HEK293 (cell line): ENCODE measurements at regions not wholly inside any gene's neighbourhood (a gene's known extent, or its start where the extent isn't known, plus 50 kb on each side); places are given as distances from the start of the nearest gene placed in this dataset.

Source experiments
- CTCF ChIA-PET: fragments of 350-600 bp; formaldehyde crosslinking; extraction: SDS; loops from one replicate; lab custom pipeline; 2021; ENCODE audit warnings: antibody characterized with exemption; lab: Yijun Ruan, JAX
- POLR2A ChIA-PET: fragments of 300-600 bp; formaldehyde crosslinking; extraction: SDS; loops from one replicate; lab custom pipeline; 2020; ENCODE audit warnings: antibody characterized with exemption, inconsistent platforms; lab: Yijun Ruan, JAX
- H3K27ac ChIP-seq: fragments of 200-500 bp; sonication (Bioruptor generic); 2 replicates; pipeline ENCODE4 v1.5.1; 2014; ENCODE audit warnings: low read depth, low read length, control low read depth, inconsistent platforms; ENCODE audit errors: extremely low read depth
- H3K36me3 ChIP-seq, 2 experiments: fragments of 200-500 bp in 1 of 2; sonication (Bioruptor generic) in 1 of 2; 1 replicate in 1 of 2; 2 replicates in 1 of 2; pipeline ENCODE4 v1.5.1; 2014 to 2017; ENCODE audit warnings: inconsistent platforms in 2 of 2, low read length in 2 of 2; ENCODE audit not compliant: control insufficient read depth in 2 of 2, insufficient read depth in 1 of 2
- H3K4me1 ChIP-seq: fragments of 200-500 bp; sonication (Bioruptor generic); 2 replicates; pipeline ENCODE4 v1.5.1; 2014; ENCODE audit warnings: mild to moderate bottlenecking, low read length, inconsistent platforms; ENCODE audit not compliant: control insufficient read depth, insufficient read depth
- H3K4me3 ChIP-seq: 2 replicates; pipeline ENCODE4 v1.5.1; 2011; ENCODE audit warnings: low read depth, mild to moderate bottlenecking, control low read depth, low read length, moderate library complexity
- H3K9me3 ChIP-seq: fragments of 200-500 bp; sonication (Bioruptor generic); 2 replicates; pipeline ENCODE4 v1.5.1; 2014; ENCODE audit warnings: low read depth, low read length, inconsistent platforms; ENCODE audit not compliant: control insufficient read depth, insufficient read depth
- BCL11A ChIP-seq: fragments of 450-650 bp; formaldehyde crosslinking; IDR thresholded peaks from 2 replicates; pipeline ENCODE4 v1.5.1; 2016; ENCODE audit warnings: low read depth, missing biosample characterization, missing genetic modification characterization
- BCL11B ChIP-seq: fragments of 450-650 bp; formaldehyde crosslinking; IDR thresholded peaks from 2 replicates; pipeline ENCODE4 v1.5.1; 2016; ENCODE audit warnings: low read depth, missing biosample characterization, missing genetic modification characterization
- IKZF3 ChIP-seq: fragments of 450-650 bp; IDR thresholded peaks from 2 replicates; pipeline ENCODE4 v1.5.0; 2018; ENCODE audit warnings: missing biosample characterization, mild to moderate bottlenecking, missing genetic modification characterization, moderate library complexity
- OVOL3 ChIP-seq: fragments of 450-650 bp; formaldehyde crosslinking; IDR thresholded peaks from 2 replicates; pipeline ENCODE4 v1.5.1; 2016; ENCODE audit warnings: missing biosample characterization, missing genetic modification characterization
- SALL2 ChIP-seq: fragments of 450-650 bp; formaldehyde crosslinking; IDR thresholded peaks from 2 replicates; pipeline ENCODE4 v1.5.0; 2017; ENCODE audit warnings: missing biosample characterization, mild to moderate bottlenecking, missing genetic modification characterization, borderline replicate concordance
- ZNF175 ChIP-seq: fragments of 450-650 bp; formaldehyde crosslinking; IDR thresholded peaks from 2 replicates; pipeline ENCODE4 v1.5.1; 2016; ENCODE audit warnings: missing biosample characterization, missing genetic modification characterization
- ZNF19 ChIP-seq: fragments of 450-650 bp; formaldehyde crosslinking; IDR thresholded peaks from 2 replicates; pipeline ENCODE4; 2016; ENCODE audit warnings: missing biosample characterization, missing genetic modification characterization, low read depth
- ZNF211 ChIP-seq: fragments of 450-650 bp; formaldehyde crosslinking; IDR thresholded peaks from 2 replicates; pipeline ENCODE4 v1.5.1; 2016; ENCODE audit warnings: low read depth, missing biosample characterization, missing genetic modification characterization
- ZNF394 ChIP-seq: fragments of 450-650 bp; formaldehyde crosslinking; IDR thresholded peaks from 2 replicates; pipeline ENCODE4 v1.5.1; 2016; ENCODE audit warnings: missing biosample characterization, missing genetic modification characterization, mild to moderate bottlenecking, moderate library complexity, borderline replicate concordance
- ZNF544 ChIP-seq: fragments of 450-650 bp; formaldehyde crosslinking; IDR thresholded peaks from 2 replicates; pipeline ENCODE4 v1.5.0; 2017; ENCODE audit warnings: missing biosample characterization, missing genetic modification characterization
- ZNF548 ChIP-seq: fragments of 450-650 bp; formaldehyde crosslinking; IDR thresholded peaks from 2 replicates; pipeline ENCODE4 v1.5.1; 2016; ENCODE audit warnings: missing biosample characterization, missing genetic modification characterization
- ZNF549 ChIP-seq: fragments of 450-650 bp; IDR thresholded peaks from 2 replicates; pipeline ENCODE4 v1.5.1; 2018; ENCODE audit warnings: missing biosample characterization, missing genetic modification characterization, mild to moderate bottlenecking, inconsistent platforms, moderate library complexity
- ZNF610 ChIP-seq: fragments of 450-650 bp; formaldehyde crosslinking; IDR thresholded peaks from 2 replicates; pipeline ENCODE4 v1.5.1; 2016; ENCODE audit warnings: missing biosample characterization, missing genetic modification characterization, borderline replicate concordance
- ZNF776 ChIP-seq: fragments of 450-650 bp; formaldehyde crosslinking; IDR thresholded peaks from 2 replicates; pipeline ENCODE4 v1.5.0; 2017; ENCODE audit warnings: missing biosample characterization, missing genetic modification characterization, borderline replicate concordance
- TF ChIP-seq, protein P1 (sequence below): fragments of 450-650 bp; formaldehyde crosslinking; IDR thresholded peaks from 2 replicates; pipeline ENCODE4 v1.5.1; 2016; ENCODE audit warnings: missing biosample characterization, missing genetic modification characterization
- TF ChIP-seq, protein P2 (sequence below): fragments of 450-650 bp; formaldehyde crosslinking; IDR thresholded peaks from 2 replicates; pipeline ENCODE4 v1.5.1; 2016; ENCODE audit warnings: missing biosample characterization, missing genetic modification characterization, low read depth
- TF ChIP-seq, protein P3 (sequence below): fragments of 450-650 bp; formaldehyde crosslinking; IDR thresholded peaks from 2 replicates; pipeline ENCODE4 v1.5.1; 2016; ENCODE audit warnings: missing biosample characterization, missing genetic modification characterization
- TF ChIP-seq, protein P4 (sequence below): fragments of 450-650 bp; formaldehyde crosslinking; IDR thresholded peaks from 2 replicates; pipeline ENCODE4 v1.5.1; 2016; ENCODE audit warnings: missing biosample characterization, missing genetic modification characterization

DNA sequence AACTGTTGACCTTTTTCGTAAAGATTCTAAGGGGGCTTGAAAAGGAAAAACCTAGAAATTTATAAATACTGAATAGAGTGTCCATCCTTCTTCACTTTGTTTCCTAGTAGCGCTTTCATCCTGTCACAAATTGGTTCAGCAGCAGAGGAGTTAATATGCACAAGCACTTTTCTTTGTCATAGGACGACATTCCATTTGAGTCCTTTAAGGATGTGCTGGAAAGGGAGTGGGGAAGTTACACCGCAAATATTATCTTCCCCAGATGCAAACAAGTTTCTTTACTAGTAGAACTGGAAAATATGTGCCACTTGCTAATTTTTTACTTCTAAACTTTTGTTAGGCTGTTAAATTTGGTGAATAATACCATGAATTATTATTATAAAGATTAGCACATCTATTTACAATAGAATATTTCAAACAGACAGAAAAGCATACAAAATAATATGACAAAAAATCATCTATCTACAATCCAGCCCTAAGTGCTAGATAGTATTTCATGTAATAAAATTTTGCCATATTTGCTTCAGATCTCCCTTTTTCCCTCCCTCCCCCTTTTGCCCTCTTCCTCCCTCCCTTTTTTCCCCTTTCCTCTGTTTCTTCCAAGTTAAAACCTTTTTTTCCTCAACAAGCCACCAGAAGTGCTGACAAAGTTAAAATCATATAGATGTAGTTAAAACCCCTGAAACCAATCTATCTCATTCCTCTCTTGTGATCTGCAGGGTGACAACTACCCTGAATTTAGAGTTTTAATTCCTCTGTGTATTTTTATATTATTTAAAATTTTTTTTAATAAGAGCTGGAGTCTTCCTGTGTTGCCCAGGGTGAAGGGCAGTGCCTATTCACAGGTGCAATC is 50.5 kb upstream of the MAP4K3 start:
- CTCF ChIA-PET = interaction anchor here (1.0 kb wide), 1 partner anchor 26 kb away, joined by 4 read pairs; no protein-coding TSS in a partner anchor
- H3K4me1 ChIP-seq = 0 out of 2 replicates have a peak, but pooled peaks cover 2% of the 10 kb centered on the region
- no peaks in the 10 kb centered on the region for H3K36me3 ChIP-seq
- POLR2A ChIA-PET = no interaction called here
- H3K9me3 ChIP-seq = no peaks in the 10 kb centered on the region
- H3K4me3 ChIP-seq = no peak overlapping the region
- H3K27ac ChIP-seq = no peak overlapping the region
- TF ChIP-seq ZNF175 (tag by site-specific recombination) (no peak), OVOL3 (tag by site-specific recombination) (no peak), ZNF211 (tag by site-specific recombination) (no peak), SALL2 (tag by site-specific recombination) (no peak), ZNF19 (tag by site-specific recombination) (no peak), ZNF610 (tag by site-specific recombination) (no peak), BCL11B (tag by site-specific recombination) (no peak), BCL11A (tag by site-specific recombination) (no peak), ZNF548 (tag by site-specific recombination) (no peak), ZNF544 (tag by site-specific recombination) (no peak), IKZF3 (tag by site-specific recombination) (no peak), ZNF394 (tag by site-specific recombination) (no peak), ZNF776 (no peak), ZNF549 (tag by site-specific recombination) (no peak)
- TF ChIP-seq, protein P1, sequence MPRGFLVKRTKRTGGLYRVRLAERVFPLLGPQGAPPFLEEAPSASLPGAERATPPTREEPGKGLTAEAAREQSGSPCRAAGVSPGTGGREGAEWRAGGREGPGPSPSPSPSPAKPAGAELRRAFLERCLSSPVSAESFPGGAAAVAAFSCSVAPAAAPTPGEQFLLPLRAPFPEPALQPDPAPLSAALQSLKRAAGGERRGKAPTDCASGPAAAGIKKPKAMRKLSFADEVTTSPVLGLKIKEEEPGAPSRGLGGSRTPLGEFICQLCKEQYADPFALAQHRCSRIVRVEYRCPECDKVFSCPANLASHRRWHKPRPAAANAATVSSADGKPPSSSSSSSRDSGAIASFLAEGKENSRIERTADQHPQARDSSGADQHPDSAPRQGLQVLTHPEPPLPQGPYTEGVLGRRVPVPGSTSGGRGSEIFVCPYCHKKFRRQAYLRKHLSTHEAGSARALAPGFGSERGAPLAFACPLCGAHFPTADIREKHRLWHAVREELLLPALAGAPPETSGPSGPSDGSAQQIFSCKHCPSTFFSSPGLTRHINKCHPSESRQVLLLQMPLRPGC (tag by site-specific recombination) = no peak
- TF ChIP-seq, protein P2, sequence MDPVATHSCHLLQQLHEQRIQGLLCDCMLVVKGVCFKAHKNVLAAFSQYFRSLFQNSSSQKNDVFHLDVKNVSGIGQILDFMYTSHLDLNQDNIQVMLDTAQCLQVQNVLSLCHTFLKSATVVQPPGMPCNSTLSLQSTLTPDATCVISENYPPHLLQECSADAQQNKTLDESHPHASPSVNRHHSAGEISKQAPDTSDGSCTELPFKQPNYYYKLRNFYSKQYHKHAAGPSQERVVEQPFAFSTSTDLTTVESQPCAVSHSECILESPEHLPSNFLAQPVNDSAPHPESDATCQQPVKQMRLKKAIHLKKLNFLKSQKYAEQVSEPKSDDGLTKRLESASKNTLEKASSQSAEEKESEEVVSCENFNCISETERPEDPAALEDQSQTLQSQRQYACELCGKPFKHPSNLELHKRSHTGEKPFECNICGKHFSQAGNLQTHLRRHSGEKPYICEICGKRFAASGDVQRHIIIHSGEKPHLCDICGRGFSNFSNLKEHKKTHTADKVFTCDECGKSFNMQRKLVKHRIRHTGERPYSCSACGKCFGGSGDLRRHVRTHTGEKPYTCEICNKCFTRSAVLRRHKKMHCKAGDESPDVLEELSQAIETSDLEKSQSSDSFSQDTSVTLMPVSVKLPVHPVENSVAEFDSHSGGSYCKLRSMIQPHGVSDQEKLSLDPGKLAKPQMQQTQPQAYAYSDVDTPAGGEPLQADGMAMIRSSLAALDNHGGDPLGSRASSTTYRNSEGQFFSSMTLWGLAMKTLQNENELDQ (tag by site-specific recombination) = no peak
- TF ChIP-seq, protein P3, sequence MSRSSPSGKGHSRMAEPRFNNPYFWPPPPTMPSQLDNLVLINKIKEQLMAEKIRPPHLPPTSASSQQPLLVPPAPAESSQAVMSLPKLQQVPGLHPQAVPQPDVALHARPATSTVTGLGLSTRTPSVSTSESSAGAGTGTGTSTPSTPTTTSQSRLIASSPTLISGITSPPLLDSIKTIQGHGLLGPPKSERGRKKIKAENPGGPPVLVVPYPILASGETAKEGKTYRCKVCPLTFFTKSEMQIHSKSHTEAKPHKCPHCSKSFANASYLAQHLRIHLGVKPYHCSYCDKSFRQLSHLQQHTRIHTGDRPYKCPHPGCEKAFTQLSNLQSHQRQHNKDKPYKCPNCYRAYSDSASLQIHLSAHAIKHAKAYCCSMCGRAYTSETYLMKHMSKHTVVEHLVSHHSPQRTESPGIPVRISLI (tag by site-specific recombination) = no peak
- TF ChIP-seq, protein P4, sequence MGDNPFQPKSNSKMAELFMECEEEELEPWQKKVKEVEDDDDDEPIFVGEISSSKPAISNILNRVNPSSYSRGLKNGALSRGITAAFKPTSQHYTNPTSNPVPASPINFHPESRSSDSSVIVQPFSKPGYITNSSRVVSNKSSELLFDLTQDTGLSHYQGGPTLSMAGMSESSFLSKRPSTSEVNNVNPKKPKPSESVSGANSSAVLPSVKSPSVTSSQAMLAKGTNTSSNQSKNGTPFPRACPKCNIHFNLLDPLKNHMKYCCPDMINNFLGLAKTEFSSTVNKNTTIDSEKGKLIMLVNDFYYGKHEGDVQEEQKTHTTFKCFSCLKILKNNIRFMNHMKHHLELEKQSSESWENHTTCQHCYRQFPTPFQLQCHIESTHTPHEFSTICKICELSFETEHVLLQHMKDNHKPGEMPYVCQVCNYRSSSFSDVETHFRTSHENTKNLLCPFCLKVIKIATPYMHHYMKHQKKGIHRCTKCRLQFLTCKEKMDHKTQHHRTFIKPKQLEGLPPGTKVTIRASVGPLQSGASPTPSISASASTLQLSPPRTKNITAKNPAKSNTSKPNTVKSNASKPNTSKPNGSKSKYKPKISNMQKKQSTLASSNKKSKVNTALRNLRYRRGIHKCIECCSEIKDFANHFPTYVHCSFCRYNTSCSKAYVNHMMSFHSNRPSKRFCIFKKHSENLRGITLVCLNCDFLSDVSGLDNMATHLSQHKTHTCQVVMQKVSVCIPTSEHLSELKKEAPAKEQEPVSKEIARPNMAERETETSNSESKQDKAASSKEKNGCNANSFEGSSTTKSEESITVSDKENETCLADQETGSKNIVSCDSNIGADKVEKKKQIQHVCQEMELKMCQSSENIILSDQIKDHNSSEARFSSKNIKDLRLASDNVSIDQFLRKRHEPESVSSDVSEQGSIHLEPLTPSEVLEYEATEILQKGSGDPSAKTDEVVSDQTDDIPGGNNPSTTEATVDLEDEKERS = no peak
